CD4-positive, alpha-beta T cell treated with Interleukin-15 for 1 hour (primary cell): ENCODE measurements at regions not wholly inside any gene's neighbourhood (a gene's known extent, or its start where the extent isn't known, plus 50 kb on each side); places are given as distances from the start of the nearest gene placed in this dataset.

ENCODE experiments used
- DNase-seq: peaks from one replicate; pipeline ENCODE4 v3.0.0-alpha.2; 2020

GRCh38 chr12:31778687-31779086, 49.9 kb upstream of the AMN1 start:
- no peak for DNase-seq
